Fibroblast of skin of right quadriceps (primary cell): ENCODE measurements at regions not wholly inside any gene's neighbourhood (a gene's known extent, or its start where the extent isn't known, plus 50 kb on each side); places are given as distances from the start of the nearest gene placed in this dataset.

Experiments used
- DNase-seq: peaks from one replicate; pipeline ENCODE4 v3.0.0-alpha.2; 2013

- no peak for DNase-seq
Measured at GRCh38 chr6:25013246-25013645, 77.5 kb upstream of the RIPOR2 start.

- DNase-seq = no peak
Measured at GRCh38 chr6:25014369-25014768, 78.6 kb upstream of the RIPOR2 start.

DNA sequence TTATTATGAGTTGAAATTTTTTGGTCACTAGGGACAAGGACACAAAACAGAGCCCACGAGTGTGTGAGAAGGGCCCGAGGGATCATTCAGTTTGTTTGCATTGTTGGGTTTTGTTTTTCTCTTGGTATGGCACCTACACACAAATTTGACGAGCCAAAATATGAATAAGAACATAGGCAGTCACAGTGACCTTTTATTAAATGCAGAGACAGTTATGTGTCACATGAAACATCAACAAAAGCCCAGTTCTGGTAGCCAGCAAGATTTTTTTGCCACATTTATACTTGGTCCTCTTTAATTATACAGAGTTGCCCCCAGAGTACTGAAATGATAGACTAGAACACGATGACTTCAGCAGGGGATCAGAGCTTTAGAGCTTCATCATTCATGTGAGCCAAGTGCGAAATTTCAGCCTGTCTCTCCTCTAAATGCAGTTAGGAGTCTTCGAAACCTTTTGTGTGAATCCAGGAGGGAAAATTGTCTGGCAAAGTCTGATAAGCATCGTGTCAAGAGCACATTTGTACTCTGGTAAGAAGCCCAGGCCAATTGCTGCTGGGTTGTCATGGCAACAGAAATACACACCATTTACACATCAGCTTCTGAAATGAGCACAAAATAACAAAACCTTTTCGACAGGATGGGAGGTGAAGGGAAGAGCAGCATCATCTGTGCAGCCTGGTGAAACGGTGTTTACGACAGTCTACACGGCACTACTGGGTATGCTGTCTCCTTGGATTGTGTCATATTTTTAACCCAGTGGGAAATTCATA lies 79.2 kb upstream of the RIPOR2 start:
- peak; percentile 72 for DNase-seq

GRCh38 chr6:25016014-25016720 lies 80.4 kb upstream of the RIPOR2 start:
- DNase-seq = peak; percentile 70

DNA sequence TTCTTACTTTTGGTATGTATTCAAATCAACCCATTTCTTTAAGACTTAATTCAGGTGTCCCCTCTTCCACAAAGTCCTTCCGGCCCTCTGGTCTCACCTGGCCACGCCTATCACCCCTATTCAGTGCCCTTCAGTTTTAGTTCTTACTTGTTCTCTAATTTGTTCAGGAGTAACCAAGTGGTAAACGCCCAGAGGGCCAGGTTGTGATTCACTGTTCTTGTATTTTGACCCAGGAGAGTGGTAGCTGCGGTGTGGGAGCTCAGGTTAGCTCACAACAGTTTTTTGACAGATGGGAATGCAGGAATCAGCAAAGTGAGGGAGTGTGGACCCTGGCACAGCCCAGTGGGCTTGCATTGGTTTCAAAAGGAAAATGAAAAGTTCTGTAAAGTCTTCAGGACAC lies 81.7 kb upstream of the RIPOR2 start:
- DNase-seq = no peak

GRCh38 chr6:25017932-25018567 lies 82.3 kb upstream of the RIPOR2 start:
- DNase-seq = peak; percentile 50

GRCh38 chr6:25018568-25018954 lies 82.8 kb upstream of the RIPOR2 start:
- DNase-seq = no peak

GRCh38 chr6:25022140-25022553 lies 86.4 kb upstream of the RIPOR2 start:
- peak; percentile 47 for DNase-seq

GRCh38 chr6:25023781-25024180 lies 88.0 kb upstream of the RIPOR2 start:
- DNase-seq = no peak

DNA sequence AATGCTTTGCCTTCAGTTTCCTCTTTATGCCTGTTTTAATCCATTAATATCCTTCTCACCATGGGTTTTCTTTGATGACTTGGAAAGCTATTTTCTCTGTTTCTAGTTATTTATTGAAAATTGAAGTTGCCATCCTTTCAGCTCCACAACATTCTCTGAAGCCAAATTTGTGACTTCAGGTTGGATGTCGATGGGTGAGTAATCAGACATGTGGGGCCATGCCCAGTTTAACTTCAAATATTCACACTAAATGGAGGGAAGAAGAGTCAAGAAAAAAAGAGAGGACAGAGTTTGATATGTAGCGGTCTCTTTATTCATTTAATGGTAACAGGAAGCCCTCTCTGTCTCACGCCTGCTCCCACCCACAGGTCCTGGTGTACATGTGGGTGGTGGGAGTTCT lies 89.1 kb upstream of the RIPOR2 start:
- DNase-seq = no peak

- DNase-seq = no peak
Measured at GRCh38 chr6:25025248-25025918, 89.6 kb upstream of the RIPOR2 start.

- DNase-seq = no peak
Measured at GRCh38 chr6:25025919-25026301, 90.2 kb upstream of the RIPOR2 start.

DNA sequence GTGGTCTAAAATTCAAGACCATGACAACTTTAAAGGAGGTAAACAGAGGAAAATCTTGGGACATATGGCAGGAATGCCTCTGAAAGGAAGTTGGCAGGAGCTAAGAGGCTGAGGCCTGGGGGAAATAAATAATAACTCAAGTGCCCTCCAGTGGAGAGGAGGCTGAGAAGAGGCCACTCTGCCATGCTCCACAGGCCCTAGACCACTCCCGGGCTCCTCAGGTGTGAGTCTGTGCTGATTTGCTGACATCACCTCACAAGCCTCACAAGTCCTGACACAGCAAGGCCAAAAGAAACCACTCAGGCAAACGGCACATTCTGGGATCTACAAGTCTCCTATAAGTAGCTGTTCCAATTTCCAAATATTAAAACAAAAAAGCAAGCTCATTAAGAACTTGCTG lies 91.0 kb upstream of the RIPOR2 start:
- no peak for DNase-seq

- no peak for DNase-seq
Measured at GRCh38 chr6:25027221-25027916, 91.6 kb upstream of the RIPOR2 start.

DNA sequence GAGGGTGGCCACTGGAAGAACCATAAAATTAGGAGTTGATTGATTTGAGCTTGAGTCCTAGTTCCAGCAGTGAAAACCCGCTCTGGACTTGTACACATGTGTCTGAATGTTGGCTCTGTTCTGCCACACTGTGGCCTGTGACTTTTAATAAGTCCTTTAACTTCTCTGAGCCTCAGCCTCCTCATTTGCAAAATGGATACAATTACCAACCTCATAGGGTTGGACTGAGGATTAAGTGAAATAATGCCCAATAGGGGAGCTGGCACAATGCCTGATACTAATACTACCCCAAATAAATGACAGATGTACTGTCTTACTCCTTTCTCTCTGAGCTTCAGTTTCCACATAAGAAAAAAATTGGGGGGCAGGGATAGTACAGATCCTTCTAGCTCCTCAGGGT lies 92.6 kb upstream of the RIPOR2 start:
- DNase-seq = no peak

- no peak for DNase-seq
Measured at GRCh38 chr6:25032934-25033333, 97.2 kb upstream of the RIPOR2 start.

DNA sequence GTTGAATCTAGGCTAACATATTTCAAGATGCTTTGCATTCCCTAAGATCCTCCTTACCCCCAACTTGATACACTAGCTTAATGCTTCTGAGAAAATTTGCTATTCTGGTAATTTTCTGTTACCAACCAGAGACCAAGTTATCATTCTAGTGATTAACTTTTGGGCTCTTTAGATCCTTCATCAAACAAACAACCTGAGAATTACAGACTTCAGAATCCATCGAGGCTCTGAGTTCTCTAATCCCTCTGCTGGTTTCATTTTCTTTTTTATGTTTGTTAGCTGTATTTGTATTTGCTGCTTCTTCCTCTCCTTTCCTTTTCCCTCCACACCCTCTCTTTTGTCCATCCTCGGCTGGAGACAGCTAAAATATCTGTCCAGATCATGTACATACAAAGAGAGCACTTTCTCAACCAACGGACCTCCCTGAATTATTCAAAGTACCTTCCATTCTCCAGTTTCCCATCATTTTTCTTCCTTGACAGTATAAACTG lies 98.7 kb upstream of the RIPOR2 start:
- no peak for DNase-seq

GRCh38 chr6:25035174-25035511 lies 99.4 kb upstream of the RIPOR2 start:
- no peak for DNase-seq

DNA sequence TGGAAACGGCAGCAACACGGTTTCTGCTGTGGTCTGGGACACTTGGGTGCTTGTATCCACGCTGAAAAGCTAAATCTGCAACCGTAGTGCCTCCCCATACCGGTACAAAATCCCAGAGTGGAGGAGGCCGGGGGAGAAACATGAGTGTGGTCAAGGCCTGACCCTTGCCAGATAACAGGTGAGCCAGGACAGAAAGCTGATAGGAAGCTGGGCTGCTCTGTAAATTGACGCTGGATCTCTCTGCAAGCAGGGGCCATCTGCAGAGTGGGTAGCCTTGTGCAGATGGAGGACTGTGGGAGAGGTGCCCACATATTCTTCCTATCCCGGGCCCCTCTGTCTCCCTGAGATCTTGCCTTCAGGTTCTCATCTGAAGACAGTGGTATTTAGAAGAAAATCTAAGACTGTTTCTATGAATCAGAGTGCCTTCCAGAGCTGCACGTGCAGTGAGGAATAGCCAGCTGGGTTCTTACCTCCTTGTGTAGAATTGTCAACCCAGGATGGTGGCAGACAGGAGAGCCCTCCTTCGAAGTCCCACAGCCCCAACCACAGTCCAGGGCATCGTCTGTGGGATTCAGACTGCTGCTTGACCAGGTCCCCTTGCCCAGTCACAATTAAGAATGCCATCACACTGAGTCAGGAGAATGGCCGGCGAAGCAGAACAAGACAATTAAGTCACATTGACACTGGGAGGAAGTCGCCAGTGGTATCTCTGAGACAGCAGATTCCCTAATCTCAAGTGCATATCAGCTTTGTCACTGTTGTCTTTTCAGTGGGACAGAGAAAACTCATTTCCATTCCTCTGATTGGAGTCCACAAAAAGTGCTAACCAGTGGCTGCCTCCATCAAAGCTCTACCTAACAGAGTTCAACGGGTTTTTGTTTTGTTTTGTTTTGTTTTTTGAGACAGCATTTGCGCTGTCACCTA lies 100.0 kb upstream of the RIPOR2 start:
- no peak for DNase-seq

GRCh38 chr6:25036461-25036860 lies 100.7 kb upstream of the RIPOR2 start:
- no peak for DNase-seq

GRCh38 chr6:25038300-25038699 lies 102.5 kb upstream of the RIPOR2 start:
- no peak for DNase-seq

GRCh38 chr6:25038999-25039398 lies 103.2 kb upstream of the RIPOR2 start:
- DNase-seq = no peak
